H9 (cell line): ENCODE measurements at regions not wholly inside any gene's neighbourhood (a gene's known extent, or its start where the extent isn't known, plus 50 kb on each side); places are given as distances from the start of the nearest gene placed in this dataset.

ENCODE experiments used
- DNase-seq: peaks from one replicate; pipeline ENCODE4 v3.0.0-alpha.2; 2017
- H2AFZ ChIP-seq: one replicate; pipeline ENCODE4 v1.6.1; 2013; ENCODE audit warnings: mild to moderate bottlenecking, low read length, control low read depth, moderate library complexity
- H2AK5ac ChIP-seq: 2 replicates; pipeline ENCODE4 v1.6.1; 2013; ENCODE audit warnings: low read length, control low read depth, mixed read lengths; ENCODE audit not compliant: insufficient read length
- H2BK120ac ChIP-seq: one replicate; pipeline ENCODE4 v1.6.1; 2013; ENCODE audit warnings: low read depth, mild to moderate bottlenecking, low read length, control low read depth, inconsistent platforms; ENCODE audit not compliant: poor library complexity, severe bottlenecking
- H2BK12ac ChIP-seq: 2 replicates; pipeline ENCODE4 v1.6.1; 2013; ENCODE audit warnings: low read length, control low read depth, mixed read lengths, low read depth; ENCODE audit not compliant: insufficient read length
- H2BK15ac ChIP-seq: 2 replicates; pipeline ENCODE4 v1.6.1; 2013; ENCODE audit warnings: low read depth, low read length, control low read depth
- H2BK20ac ChIP-seq: one replicate; pipeline ENCODE4 v1.6.1; 2013; ENCODE audit warnings: low read depth, mild to moderate bottlenecking, low read length, control low read depth, inconsistent platforms; ENCODE audit not compliant: poor library complexity, severe bottlenecking
- H2BK5ac ChIP-seq: 2 replicates; pipeline ENCODE4 v1.6.1; 2013; ENCODE audit warnings: low read length, control low read depth, mixed read lengths; ENCODE audit not compliant: insufficient read length
- H3K14ac ChIP-seq: 2 replicates; pipeline ENCODE4 v1.6.1; 2013; ENCODE audit warnings: low read length, control low read depth; ENCODE audit not compliant: insufficient read depth
- H3K18ac ChIP-seq: 2 replicates; pipeline ENCODE4 v1.6.1; 2013; ENCODE audit warnings: low read depth, mild to moderate bottlenecking, mixed read lengths, low read length, control low read depth; ENCODE audit not compliant: insufficient read length
- H3K23ac ChIP-seq: 2 replicates; pipeline ENCODE4 v1.6.1; 2013; ENCODE audit warnings: low read length, control low read depth, mixed read lengths, low read depth; ENCODE audit not compliant: insufficient read length
- H3K23me2 ChIP-seq: 2 replicates; pipeline ENCODE4 v1.6.1; 2013; ENCODE audit warnings: low read depth, mild to moderate bottlenecking, mixed read lengths, low read length, control low read depth; ENCODE audit not compliant: insufficient read length, poor library complexity, severe bottlenecking
- H3K27ac ChIP-seq: 2 replicates; pipeline ENCODE4 v1.5.1; 2013; ENCODE audit warnings: low read length, control low read depth, mixed read lengths, low read depth; ENCODE audit not compliant: insufficient read length
- H3K27me3 ChIP-seq: 2 replicates; pipeline ENCODE4 v1.6.1; 2013; ENCODE audit warnings: low read length, control low read depth, inconsistent platforms; ENCODE audit not compliant: insufficient read depth
- H3K4ac ChIP-seq: 2 replicates; pipeline ENCODE4 v1.6.1; 2013; ENCODE audit warnings: low read depth, mild to moderate bottlenecking, control low read depth, inconsistent platforms, low read length, moderate library complexity
- H3K4me1 ChIP-seq: 2 replicates; pipeline ENCODE4 v1.6.1; 2013; ENCODE audit warnings: low read length, control low read depth, inconsistent platforms; ENCODE audit not compliant: insufficient read depth
- H3K4me2 ChIP-seq: 2 replicates; pipeline ENCODE4 v1.6.1; 2013; ENCODE audit warnings: low read length, control low read depth, mixed read lengths; ENCODE audit not compliant: insufficient read length, insufficient read depth
- H3K56ac ChIP-seq: 2 replicates; pipeline ENCODE4 v1.6.1; 2013; ENCODE audit warnings: low read depth, mild to moderate bottlenecking, mixed read lengths, low read length, control low read depth; ENCODE audit not compliant: insufficient read length
- H3K79me1 ChIP-seq: 2 replicates; pipeline ENCODE4 v1.6.1; 2013; ENCODE audit warnings: low read depth, mild to moderate bottlenecking, moderate library complexity, low read length, control low read depth, inconsistent platforms; ENCODE audit not compliant: insufficient read depth, poor library complexity, severe bottlenecking
- H3K79me2 ChIP-seq: 2 replicates; pipeline ENCODE4 v1.6.1; 2013; ENCODE audit warnings: low read length, control low read depth, inconsistent platforms; ENCODE audit not compliant: insufficient read depth
- H3K9ac ChIP-seq: 2 replicates; pipeline ENCODE4 v1.6.1; 2013; ENCODE audit warnings: low read length, control low read depth, mixed read lengths; ENCODE audit not compliant: insufficient read length; ENCODE audit errors: extremely low read depth
- H3K9me3 ChIP-seq: one replicate; pipeline ENCODE4 v1.6.1; 2013; ENCODE audit warnings: low read depth, low read length, inconsistent platforms; ENCODE audit not compliant: control insufficient read depth
- H3T11ph ChIP-seq: one replicate; pipeline ENCODE4 v1.6.1; 2013; ENCODE audit warnings: mild to moderate bottlenecking, low read length, control low read depth, inconsistent platforms
- H4K20me1 ChIP-seq: one replicate; pipeline ENCODE4 v1.6.1; 2013; ENCODE audit not compliant: control insufficient read depth, insufficient read length, insufficient read depth
- H4K5ac ChIP-seq: 2 replicates; pipeline ENCODE4 v1.6.1; 2013; ENCODE audit warnings: low read depth, mild to moderate bottlenecking, mixed read lengths, low read length, control low read depth; ENCODE audit not compliant: insufficient read length
- H4K8ac ChIP-seq: replicated peaks from 2 replicates; pipeline ENCODE4 v1.6.1; 2013; ENCODE audit warnings: low read length, control low read depth, mixed read lengths, low read depth; ENCODE audit not compliant: insufficient read length
- H4K91ac ChIP-seq: 2 replicates; pipeline ENCODE4 v1.6.1; 2013; ENCODE audit warnings: low read depth, mild to moderate bottlenecking, moderate library complexity, mixed read lengths, low read length, control low read depth; ENCODE audit not compliant: insufficient read length
- H3K27ac Mint-ChIP-seq, 3 experiments: 2 replicates in 2 of 3; 3 replicates in 1 of 3; pipeline ENCODE4 v1.8.0; 2020 to 2021; ENCODE audit warnings: mixed read lengths in 3 of 3, mild to moderate bottlenecking in 1 of 3, moderate library complexity in 1 of 3
- H3K27me3 Mint-ChIP-seq: 2 replicates; pipeline ENCODE4 v1.8.0; 2021; ENCODE audit warnings: low read depth, mild to moderate bottlenecking, moderate library complexity, mixed read lengths
- H3K36me3 Mint-ChIP-seq, 3 experiments: 2 replicates in 2 of 3; 3 replicates in 1 of 3; pipeline ENCODE4 v1.8.0; 2020 to 2021; ENCODE audit warnings: low read depth in 3 of 3, mixed read lengths in 3 of 3; ENCODE audit not compliant: insufficient read depth in 1 of 3
- H3K4me1 Mint-ChIP-seq, 2 experiments: 2 replicates each; pipeline ENCODE4 v1.8.0; 2020; ENCODE audit warnings: mixed read lengths in 2 of 2
- H3K4me3 Mint-ChIP-seq, 2 experiments: 2 replicates in 1 of 2; 3 replicates in 1 of 2; pipeline ENCODE4 v1.8.0; 2020 to 2021; ENCODE audit warnings: mild to moderate bottlenecking in 2 of 2, mixed read lengths in 2 of 2, moderate library complexity in 1 of 2
- H3K9me3 Mint-ChIP-seq, 2 experiments: 2 replicates in 1 of 2; 3 replicates in 1 of 2; pipeline ENCODE4 v1.8.0; 2020; ENCODE audit warnings: mild to moderate bottlenecking in 2 of 2, mixed read lengths in 2 of 2, moderate library complexity in 1 of 2
- CTCF ChIP-seq: fragments of 200-600 bp; sonication (generic); conservative IDR thresholded peaks from 3 replicates; pipeline ENCODE4 v1.8.0; 2021; ENCODE audit warnings: antibody characterized with exemption, mild to moderate bottlenecking
- WGBS: extraction: QIAGEN DNeasy Blood & Tissue Kit; methylation state at CpG from one replicate; pipeline ENCODE4 v1.1.7; 2013; ENCODE audit warnings: missing lambda C conversion rate, low lambda C conversion rate, mixed read lengths; ENCODE audit not compliant: insufficient read length; ENCODE audit errors: extremely low coverage; 5-methylcytosine and 5-hydroxymethylcytosine counted together

GRCh38 chr2:129240061-129240460 is 739.4 kb upstream of the RAB6C start:
- H3K9ac ChIP-seq: no peak overlapping the region
- H3K18ac ChIP-seq: no peak overlapping the region
- DNase-seq: no peak
- H4K5ac ChIP-seq: no peak overlapping the region
- no peak overlapping the region for H2BK15ac ChIP-seq
- H4K20me1 ChIP-seq: no peaks in the 10 kb centered on the region
- H3K4me1 ChIP-seq: no peaks in the 10 kb centered on the region
- no peaks in the 10 kb centered on the region for H3K79me2 ChIP-seq
- H3K27me3 ChIP-seq: no peaks in the 10 kb centered on the region
- H3K36me3 Mint-ChIP-seq: 0 out of 7 replicates have a peak, but pooled peaks cover 0 to 4% (median 0%) of the 10 kb centered on the region in 3 experiments
- H2BK5ac ChIP-seq: no peak overlapping the region
- no peak overlapping the region for H4K91ac ChIP-seq
- H3K79me1 ChIP-seq: no peaks in the 10 kb centered on the region
- H3K4me2 ChIP-seq: no peak overlapping the region
- no CpG with 5 or more reads among the region's 3 CpGs for WGBS
- H2BK20ac ChIP-seq: no peak overlapping the region
- no peaks in the 10 kb centered on the region for H3K9me3 ChIP-seq
- H2AFZ ChIP-seq: no peak overlapping the region
- no peak overlapping the region for H3K56ac ChIP-seq
- no peak overlapping the region for H2AK5ac ChIP-seq
- H4K8ac ChIP-seq: no peak overlapping the region
- H3K27me3 Mint-ChIP-seq: peaks cover 2% of the 10 kb centered on the region; the same call in 1 of the 2 replicates
- no peaks in the 10 kb centered on the region for H3K23me2 ChIP-seq
- H2BK120ac ChIP-seq: no peak overlapping the region
- H2BK12ac ChIP-seq: no peak overlapping the region
- H3K27ac ChIP-seq: no peak overlapping the region
- H3K4ac ChIP-seq: no peak overlapping the region
- no peak overlapping the region for H3T11ph ChIP-seq
- no peak overlapping the region for H3K4me3 Mint-ChIP-seq
- H3K23ac ChIP-seq: no peak overlapping the region
- H3K4me1 Mint-ChIP-seq: peaks cover 6 to 9% of the 10 kb centered on the region in 2 experiments
- H3K14ac ChIP-seq: no peak overlapping the region
- peaks cover 8 to 11% of the 10 kb centered on the region in 2 experiments for H3K9me3 Mint-ChIP-seq
- TF ChIP-seq CTCF: no peak
- H3K27ac Mint-ChIP-seq: no peak overlapping the region; a peak in 1 of 7 replicates
